Trophoblast cell (in vitro differentiated cells and primary cell): ENCODE measurements at regions not wholly inside any gene's neighbourhood (a gene's known extent, or its start where the extent isn't known, plus 50 kb on each side); places are given as distances from the start of the nearest gene placed in this dataset.

Source experiments
- DNase-seq, 2 donors: peaks; one replicate each; pipeline ENCODE4 v3.0.0-alpha.2; 2016
- H2AFZ ChIP-seq: 2 replicates; pipeline ENCODE4 v1.6.1; 2013; ENCODE audit warnings: low read length, moderate library complexity, mild to moderate bottlenecking; ENCODE audit not compliant: insufficient read depth, poor library complexity
- H2AK5ac ChIP-seq: 2 replicates; pipeline ENCODE4 v1.6.1; 2013; ENCODE audit warnings: mild to moderate bottlenecking, low read length
- H2BK120ac ChIP-seq: 2 replicates; pipeline ENCODE4 v1.6.1; 2013; ENCODE audit warnings: low read length, mild to moderate bottlenecking, moderate library complexity; ENCODE audit not compliant: insufficient read depth, poor library complexity
- H2BK12ac ChIP-seq: 2 replicates; pipeline ENCODE4 v1.6.1; 2013; ENCODE audit warnings: mild to moderate bottlenecking, low read length, moderate library complexity
- H2BK5ac ChIP-seq: 2 replicates; pipeline ENCODE4 v1.6.1; 2013; ENCODE audit warnings: low read length, low read depth, moderate library complexity, mild to moderate bottlenecking; ENCODE audit not compliant: poor library complexity
- H3K14ac ChIP-seq: 2 replicates; pipeline ENCODE4 v1.6.1; 2013; ENCODE audit warnings: mild to moderate bottlenecking, low read length
- H3K18ac ChIP-seq: 2 replicates; pipeline ENCODE4 v1.6.1; 2013; ENCODE audit warnings: mild to moderate bottlenecking, low read length
- H3K23ac ChIP-seq: 2 replicates; pipeline ENCODE4 v1.6.1; 2013; ENCODE audit warnings: low read length
- H3K27ac ChIP-seq: 2 replicates; pipeline ENCODE4 v1.5.1; 2013; ENCODE audit warnings: low read depth, mild to moderate bottlenecking, inconsistent platforms, low read length, moderate library complexity
- H3K27me3 ChIP-seq: 2 replicates; pipeline ENCODE4 v1.6.1; 2013; ENCODE audit warnings: inconsistent platforms, mild to moderate bottlenecking, low read length, moderate library complexity; ENCODE audit not compliant: insufficient read depth
- H3K36me3 ChIP-seq, 2 experiments: 1 replicate in 1 of 2; 2 replicates in 1 of 2; pipeline ENCODE4 v1.6.1; 2013; ENCODE audit warnings: low read length in 2 of 2, mild to moderate bottlenecking in 2 of 2, moderate library complexity in 1 of 2; ENCODE audit not compliant: insufficient read depth in 2 of 2, control insufficient read depth in 1 of 2
- H3K4ac ChIP-seq: 2 replicates; pipeline ENCODE4 v1.6.1; 2013; ENCODE audit warnings: low read depth, mild to moderate bottlenecking, low read length, moderate library complexity
- H3K4me1 ChIP-seq, 2 experiments: 1 replicate in 1 of 2; 2 replicates in 1 of 2; pipeline ENCODE4 v1.6.1; 2013; ENCODE audit warnings: low read length in 2 of 2, mild to moderate bottlenecking in 2 of 2, moderate library complexity in 1 of 2; ENCODE audit not compliant: insufficient read depth in 2 of 2, control insufficient read depth in 1 of 2
- H3K4me2 ChIP-seq: 2 replicates; pipeline ENCODE4 v1.6.1; 2013; ENCODE audit warnings: inconsistent platforms, mild to moderate bottlenecking, low read length, moderate library complexity
- H3K4me3 ChIP-seq: 2 replicates; pipeline ENCODE4 v1.5.1; 2013; ENCODE audit warnings: mild to moderate bottlenecking, low read depth, low read length, inconsistent platforms
- H3K79me1 ChIP-seq: one replicate; pipeline ENCODE4 v1.6.1; 2013; ENCODE audit warnings: low read length
- H3K79me2 ChIP-seq: 2 replicates; pipeline ENCODE4 v1.6.1; 2013; ENCODE audit warnings: low read length, mild to moderate bottlenecking; ENCODE audit not compliant: control insufficient read depth, insufficient read depth, poor library complexity
- H3K9ac ChIP-seq: 2 replicates; pipeline ENCODE4 v1.6.1; 2013; ENCODE audit warnings: mild to moderate bottlenecking, low read length
- H3K9me3 ChIP-seq: 2 replicates; pipeline ENCODE4 v1.6.1; 2013; ENCODE audit warnings: low read depth, mild to moderate bottlenecking, control low read depth, inconsistent platforms, low read length; ENCODE audit not compliant: insufficient read depth
- H4K12ac ChIP-seq: 2 replicates; pipeline ENCODE4 v1.6.1; 2013; ENCODE audit warnings: low read depth, mild to moderate bottlenecking, low read length, moderate library complexity
- H4K8ac ChIP-seq: 2 replicates; pipeline ENCODE4 v1.6.1; 2013; ENCODE audit warnings: low read depth, mild to moderate bottlenecking, low read length, moderate library complexity
- H4K91ac ChIP-seq: one replicate; pipeline ENCODE4 v1.6.1; 2013; ENCODE audit warnings: low read depth, mild to moderate bottlenecking, low read length, moderate library complexity
- WGBS: extraction: QIAGEN DNeasy Blood & Tissue Kit; methylation state at CpG from one replicate; pipeline ENCODE4 v1.1.7; 2013; ENCODE audit warnings: missing lambda C conversion rate; ENCODE audit not compliant: insufficient read length, insufficient coverage; ENCODE audit errors: extremely low coverage; 5-methylcytosine and 5-hydroxymethylcytosine counted together

GRCh38 chr6:140064366-140064765 is 689.9 kb upstream of the CITED2 start:
- Histone ChIP-seq H3K36me3 (no peaks in the 10 kb centered on the region), H3K79me2 (no peaks in the 10 kb centered on the region), H2AFZ (no peak overlapping the region), H3K27ac (no peak overlapping the region), H3K23ac (no peak overlapping the region), H3K79me1 (peaks cover 4% of the 10 kb centered on the region), H3K4me1 (peaks cover 3 to 5% of the 10 kb centered on the region in 2 experiments), H3K4me3 (no peak overlapping the region), H2AK5ac (no peak overlapping the region), H2BK120ac (no peak overlapping the region), H3K4ac (no peak overlapping the region), H3K4me2 (no peak overlapping the region), H4K12ac (no peak overlapping the region), H2BK5ac (no peak overlapping the region), H3K14ac (no peak overlapping the region), H4K91ac (no peak overlapping the region), H3K18ac (no peak overlapping the region), H2BK12ac (no peak overlapping the region), H3K9me3 (no peaks in the 10 kb centered on the region), H3K27me3 (no peaks in the 10 kb centered on the region), H4K8ac (no peak overlapping the region), H3K9ac (no peak overlapping the region)
- WGBS, result no CpG with 5 or more reads among the region's 7 CpGs
- no peak for DNase-seq

DNA sequence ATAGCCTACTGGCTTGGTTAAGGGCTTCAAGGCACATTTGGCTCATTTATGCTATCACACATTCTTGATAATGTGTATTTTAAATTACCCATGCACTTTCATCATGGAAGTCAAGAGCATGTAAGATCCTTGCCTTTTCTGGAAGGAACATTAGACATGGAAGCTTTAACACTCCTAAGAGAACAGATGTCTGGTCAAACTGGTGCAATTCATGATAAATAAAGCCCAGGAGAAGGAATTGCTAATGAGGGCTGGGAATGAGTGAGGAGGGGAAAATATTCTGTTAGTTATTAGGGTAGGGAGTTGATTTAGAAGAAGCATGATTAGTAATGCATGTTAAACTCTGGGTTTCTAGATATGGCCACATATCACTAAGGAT is 688.6 kb upstream of the CITED2 start:
- Histone ChIP-seq H3K4ac (no peak overlapping the region), H3K18ac (no peak overlapping the region), H3K9me3 (no peaks in the 10 kb centered on the region), H3K4me1 (peaks cover 3 to 5% of the 10 kb centered on the region in 2 experiments), H3K27me3 (no peaks in the 10 kb centered on the region), H3K9ac (no peak overlapping the region), H3K14ac (peak overlapping the region; percentile 96), H3K27ac (peak overlapping the region; percentile 83), H2AFZ (no peak overlapping the region), H3K4me2 (no peak overlapping the region), H3K36me3 (no peaks in the 10 kb centered on the region), H3K23ac (no peak overlapping the region), H4K8ac (peak overlapping the region; percentile 69), H2BK120ac (peak overlapping the region; percentile 93), H2AK5ac (peak overlapping the region; percentile 97), H3K79me1 (peaks cover 4% of the 10 kb centered on the region), H3K4me3 (no peak overlapping the region), H3K79me2 (no peaks in the 10 kb centered on the region), H2BK5ac (peak overlapping the region; percentile 92), H4K91ac (peak overlapping the region; percentile 96), H2BK12ac (peak overlapping the region; percentile 100), H4K12ac (no peak overlapping the region)
- no peak for DNase-seq

DNA sequence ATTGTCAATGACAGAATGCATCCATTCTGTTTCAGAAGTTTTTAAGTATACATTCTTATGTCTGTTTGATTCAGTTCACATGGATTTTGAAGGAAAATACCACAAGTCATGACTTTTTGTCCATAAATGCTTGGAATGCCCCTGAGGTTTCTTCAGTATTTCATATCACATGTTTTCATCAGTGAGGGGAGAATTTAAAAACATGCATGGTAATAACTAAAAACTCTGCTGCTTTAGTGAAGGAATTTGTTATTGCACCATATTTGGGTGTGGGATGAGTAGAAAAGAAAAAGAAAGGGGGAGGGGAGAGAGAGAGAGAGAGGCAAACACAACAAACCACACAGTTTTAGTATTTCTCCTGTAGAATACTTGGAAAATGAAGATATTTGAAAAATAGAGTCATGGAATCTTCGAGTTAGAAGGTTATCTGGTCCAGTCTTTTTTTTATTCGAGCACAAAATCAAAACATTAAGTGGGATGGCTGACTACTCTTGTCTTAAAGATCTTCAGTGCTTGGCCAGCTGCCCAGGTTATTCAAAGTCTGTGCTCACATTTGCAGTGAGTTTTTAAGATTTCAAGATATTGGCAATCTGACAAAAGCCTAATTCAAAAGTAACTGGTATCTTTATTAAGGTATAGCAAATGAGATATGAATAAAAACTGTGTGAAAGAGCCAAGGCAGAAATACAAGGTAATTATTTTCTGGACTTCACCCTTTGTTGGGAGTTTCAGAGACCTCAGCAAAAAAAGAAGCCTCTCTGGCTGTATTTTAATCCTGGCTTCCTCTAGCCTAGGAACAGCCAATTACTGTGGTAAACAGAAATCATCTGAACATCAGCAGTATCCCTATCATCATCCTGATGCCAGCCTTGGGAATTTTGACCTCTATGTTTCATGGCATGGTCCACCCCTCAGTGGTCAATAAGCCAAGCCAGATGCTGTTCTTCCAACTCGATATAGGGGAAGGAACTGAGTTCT is 687.9 kb upstream of the CITED2 start:
- Histone ChIP-seq H3K14ac (peak overlapping the region; percentile 96), H3K9me3 (no peaks in the 10 kb centered on the region), H2BK120ac (peak overlapping the region; percentile 93), H2AFZ (no peak overlapping the region), H4K8ac (peak overlapping the region; percentile 69), H3K27ac (peak overlapping the region; percentile 83), H3K4me1 (peaks cover 3 to 5% of the 10 kb centered on the region in 2 experiments), H3K9ac (no peak overlapping the region), H2AK5ac (peak overlapping the region; percentile 97), H4K91ac (peak overlapping the region; percentile 96), H3K4me2 (no peak overlapping the region), H4K12ac (no peak overlapping the region), H3K27me3 (no peaks in the 10 kb centered on the region), H2BK5ac (peak overlapping the region; percentile 92), H3K4me3 (no peak overlapping the region), H3K79me2 (no peaks in the 10 kb centered on the region), H3K79me1 (peaks cover 4% of the 10 kb centered on the region), H3K18ac (no peak overlapping the region), H3K36me3 (no peaks in the 10 kb centered on the region), H2BK12ac (peak overlapping the region; percentile 100), H3K23ac (no peak overlapping the region), H3K4ac (peak overlapping the region; percentile 59)
- WGBS, result no CpG with 5 or more reads among the region's 3 CpGs
- DNase-seq, result peak; percentile 60 to 96

DNA sequence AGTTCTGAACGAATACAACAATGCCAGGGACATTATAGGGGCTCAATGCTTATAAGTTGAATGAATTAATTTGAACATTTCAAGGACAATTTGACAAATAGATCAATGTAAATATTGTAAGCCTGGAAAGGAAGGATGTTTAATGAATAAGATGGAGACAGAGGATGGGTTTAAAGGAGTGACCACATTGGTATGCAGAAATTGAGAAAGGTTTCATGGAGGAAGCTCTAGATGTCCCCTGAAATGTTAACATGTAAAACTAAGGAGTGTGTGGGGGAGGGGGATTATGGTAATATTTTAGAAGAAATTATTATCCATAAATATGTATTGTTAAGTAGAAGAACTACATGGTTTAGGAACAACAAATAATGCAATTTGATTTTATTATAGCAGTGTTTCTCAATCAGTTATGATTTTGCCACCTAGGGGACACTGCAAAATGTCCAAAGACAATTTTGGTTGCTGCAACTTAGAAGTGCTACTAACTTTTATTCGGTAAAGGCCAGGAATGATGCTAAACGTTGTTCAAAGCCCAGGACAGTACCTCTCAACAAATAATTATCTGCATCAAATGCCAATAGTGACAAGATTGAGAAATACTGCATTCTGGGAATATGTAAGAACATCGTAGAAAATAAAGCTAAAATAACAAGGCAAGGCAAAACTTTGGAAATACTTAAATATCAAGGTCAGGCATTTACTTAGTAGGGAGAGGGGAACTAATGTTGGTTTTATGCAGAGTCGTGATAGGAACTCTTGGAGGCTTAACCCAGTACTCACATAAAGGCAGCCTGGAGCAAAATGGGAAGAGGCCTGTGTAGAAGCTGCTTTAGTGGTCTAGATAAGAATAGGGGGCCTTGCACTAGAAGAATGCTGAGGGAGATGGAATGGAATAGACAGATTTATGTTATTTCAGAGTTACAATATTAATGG is 686.9 kb upstream of the CITED2 start:
- peak overlapping the region; percentile 83 for H3K27ac ChIP-seq
- no CpG with 5 or more reads among the region's 5 CpGs for WGBS
- H3K27me3 ChIP-seq, result no peaks in the 10 kb centered on the region

More for the DNA sequence above, 686.9 kb upstream of the CITED2 start:
- no peak overlapping the region for H4K91ac ChIP-seq
- no peak overlapping the region for H3K4me2 ChIP-seq
- no peak overlapping the region for H4K8ac ChIP-seq
- H3K4ac ChIP-seq, result no peak overlapping the region
- no peak overlapping the region for H2AFZ ChIP-seq
- no peak overlapping the region for H4K12ac ChIP-seq
- H3K9me3 ChIP-seq, result no peaks in the 10 kb centered on the region
- H2BK5ac ChIP-seq, result no peak overlapping the region
- peaks cover 4% of the 10 kb centered on the region for H3K79me1 ChIP-seq
- no peak overlapping the region for H2BK12ac ChIP-seq
- H3K36me3 ChIP-seq, result no peaks in the 10 kb centered on the region
- no peak overlapping the region for H3K23ac ChIP-seq
- H3K18ac ChIP-seq, result no peak overlapping the region
- no peak overlapping the region for H2AK5ac ChIP-seq
- H3K4me1 ChIP-seq, result peaks cover 3 to 5% of the 10 kb centered on the region in 2 experiments
- no peaks in the 10 kb centered on the region for H3K79me2 ChIP-seq
- peak in 1 of 2 donors; percentile 52 for DNase-seq
- H3K14ac ChIP-seq, result no peak overlapping the region
- peak overlapping the region; percentile 76 for H2BK120ac ChIP-seq
- H3K9ac ChIP-seq, result no peak overlapping the region
- no peak overlapping the region for H3K4me3 ChIP-seq
